GM19468 (cell line): ENCODE measurements at regions not wholly inside any gene's neighbourhood (a gene's known extent, or its start where the extent isn't known, plus 50 kb on each side); places are given as distances from the start of the nearest gene placed in this dataset.
A peak's percentile ranks its signal among the peaks of the same experiment; 100 is the strongest.
"Not testable (repeated sequence)": the region's sequence is repeated elsewhere in the genome, so short reads cannot be mapped to it uniquely, and the experiment has no call there.

Source experiments
- ATAC-seq: cut with Tn5 transposase; IDR thresholded peaks from one replicate; pipeline ENCODE4 v1.9.1; 2021; ENCODE audit warnings: mild to moderate bottlenecking, moderate library complexity, moderate number of reproducible peaks; ENCODE audit not compliant: unreplicated experiment; ENCODE audit errors: extremely low read depth

GRCh38 chr13:65966991-65967451 lies 1263.1 kb downstream of the PCDH9 start:
- no peak for ATAC-seq

DNA sequence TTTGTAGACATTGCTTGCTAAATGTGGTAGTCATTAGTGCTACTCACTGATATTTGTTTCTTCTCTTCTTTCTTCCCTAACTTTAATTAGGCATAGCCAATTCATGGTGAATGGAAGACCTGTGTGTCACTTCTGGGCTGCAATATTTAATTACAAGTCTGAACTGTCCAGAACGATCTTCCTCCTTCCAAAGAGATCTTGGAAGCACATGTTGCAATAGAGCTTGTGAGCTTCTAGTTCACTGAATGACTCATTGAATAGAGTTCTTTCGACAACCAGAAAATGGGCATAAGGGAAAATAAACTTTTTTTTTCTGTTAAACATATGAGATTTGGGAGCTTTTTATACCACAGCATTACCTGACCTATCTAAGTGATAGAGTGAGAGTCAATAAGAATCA lies 1264.6 kb downstream of the PCDH9 start:
- ATAC-seq = no peak

- ATAC-seq = no peak
Measured at GRCh38 chr13:65964672-65965071, 1265.5 kb downstream of the PCDH9 start.

DNA sequence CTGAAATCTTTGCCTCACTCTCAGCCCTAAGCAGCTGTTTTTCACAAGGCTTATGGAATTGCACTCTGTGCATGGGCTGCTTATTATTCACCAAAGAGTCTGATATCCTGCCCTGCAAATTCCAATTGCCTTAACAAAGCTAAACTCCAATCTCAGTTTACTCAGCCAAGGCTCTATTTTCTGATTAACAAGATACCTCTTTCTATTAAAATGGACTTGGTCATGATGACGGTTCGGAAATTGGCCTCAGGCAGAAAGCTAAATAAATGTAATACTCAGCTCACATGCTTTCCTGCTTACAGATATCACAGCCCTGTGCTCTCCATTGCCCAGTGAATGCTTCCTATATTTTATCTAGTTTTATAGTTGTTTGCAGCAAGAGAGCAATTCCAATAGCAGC lies 1270.8 kb downstream of the PCDH9 start:
- ATAC-seq = no peak

DNA sequence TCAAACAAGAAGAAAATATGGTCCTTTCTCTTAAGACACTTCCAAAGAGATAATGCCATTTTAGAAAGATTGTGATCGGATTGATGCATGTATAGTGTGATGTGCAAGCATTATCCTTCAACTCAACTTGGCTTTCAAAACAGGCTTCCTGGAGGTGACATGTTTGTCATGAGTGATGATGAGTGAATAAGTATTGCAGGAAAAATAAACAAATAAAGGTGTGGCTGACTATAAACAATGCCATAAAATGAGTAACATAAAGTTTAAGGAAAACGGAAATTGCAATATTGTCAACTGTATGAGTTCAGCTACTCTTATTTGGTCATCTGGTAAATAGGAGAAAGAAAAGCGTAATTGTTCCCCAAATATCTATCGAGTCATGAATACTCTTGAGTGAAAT lies 1283.7 kb downstream of the PCDH9 start:
- no peak for ATAC-seq

GRCh38 chr13:65943708-65944107 lies 1286.4 kb downstream of the PCDH9 start:
- no peak for ATAC-seq

GRCh38 chr13:65943024-65943423 lies 1287.1 kb downstream of the PCDH9 start:
- ATAC-seq = no peak

GRCh38 chr13:65940720-65941119 lies 1289.4 kb downstream of the PCDH9 start:
- no peak for ATAC-seq

GRCh38 chr13:65937251-65937650 lies 1292.9 kb downstream of the PCDH9 start:
- no peak for ATAC-seq

DNA sequence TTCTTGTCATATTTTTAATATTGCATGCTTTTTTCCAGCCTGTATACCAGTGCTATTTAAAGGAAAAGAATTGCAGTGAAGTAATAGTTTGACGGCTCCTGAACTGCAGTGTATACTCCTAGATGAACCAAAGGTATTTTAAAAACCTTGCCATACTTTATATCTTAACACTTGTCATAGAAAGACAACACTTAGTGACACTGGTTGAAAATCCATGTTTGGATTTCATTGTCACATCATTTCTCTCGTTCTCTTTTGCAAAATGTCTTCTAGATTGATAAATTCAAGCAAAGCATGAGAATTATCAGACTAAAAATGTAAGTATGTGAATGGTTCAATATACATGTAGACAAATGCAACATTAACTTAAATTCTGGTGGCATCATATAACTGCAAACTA lies 1293.9 kb downstream of the PCDH9 start:
- ATAC-seq = no peak

- no peak for ATAC-seq
Measured at GRCh38 chr13:65932587-65933239, 1297.4 kb downstream of the PCDH9 start.

DNA sequence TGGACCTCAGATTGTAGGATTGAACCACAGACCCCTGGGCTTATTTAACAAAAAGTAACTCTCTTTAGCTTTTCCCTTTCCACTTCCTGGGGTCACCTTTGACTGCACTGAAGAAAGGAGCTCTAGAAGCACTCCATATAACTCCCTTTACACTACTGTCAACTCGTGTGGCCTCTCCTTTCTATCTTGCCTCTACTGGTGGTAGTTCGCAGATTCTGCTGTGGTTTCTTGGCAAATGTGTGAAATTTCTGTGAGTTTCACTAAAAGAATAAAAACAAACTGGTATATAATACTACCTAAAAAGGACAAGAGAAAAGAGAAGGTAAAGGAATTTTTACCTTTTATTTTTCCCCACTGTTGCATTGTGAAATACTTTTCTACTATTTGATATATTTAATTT lies 1298.1 kb downstream of the PCDH9 start:
- ATAC-seq = no peak

DNA sequence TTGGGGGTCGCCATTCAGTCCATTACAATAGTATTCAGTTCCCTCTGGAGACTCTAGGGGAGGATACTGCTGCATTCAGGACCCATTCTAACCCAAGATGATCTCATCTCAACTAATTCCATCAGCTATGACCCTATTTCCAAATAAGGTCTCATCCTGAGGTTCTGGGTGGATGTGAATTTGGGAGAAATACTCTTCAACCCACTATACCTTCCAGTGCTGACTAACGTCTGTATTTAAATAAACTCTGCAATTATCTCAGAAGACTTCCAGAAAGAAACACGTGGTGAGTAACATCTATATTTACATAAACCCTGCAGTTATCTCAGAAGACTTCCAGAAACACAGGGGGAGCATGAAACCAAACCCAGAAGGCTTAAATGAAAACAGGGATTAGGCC lies 1300.7 kb downstream of the PCDH9 start:
- ATAC-seq = no peak

GRCh38 chr13:65926750-65927171 lies 1303.4 kb downstream of the PCDH9 start:
- ATAC-seq = peak; percentile 34

DNA sequence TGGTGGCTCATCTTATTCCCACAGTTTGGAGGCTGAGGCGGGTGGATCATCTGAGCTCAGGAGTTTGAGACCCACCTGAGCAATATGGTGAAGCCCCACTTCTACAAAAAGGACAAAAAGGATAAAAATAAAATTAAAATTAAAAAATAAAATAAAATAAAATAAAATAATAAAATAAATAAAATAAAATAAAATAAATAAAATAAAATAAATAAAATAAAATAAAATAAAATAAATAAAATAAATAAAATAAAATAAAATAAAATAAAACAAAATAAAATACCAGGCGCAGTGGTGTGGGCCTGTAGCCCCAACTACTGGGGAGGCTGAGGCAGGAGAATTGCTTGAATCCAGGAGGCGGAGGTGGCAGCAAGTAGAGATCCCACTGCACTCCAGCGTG lies 1307.3 kb downstream of the PCDH9 start:
- ATAC-seq = not testable (repeated sequence)

GRCh38 chr13:65921933-65922332 lies 1308.2 kb downstream of the PCDH9 start:
- no peak for ATAC-seq

- no peak for ATAC-seq
Measured at GRCh38 chr13:65917731-65918130, 1312.4 kb downstream of the PCDH9 start.

- ATAC-seq = no peak
Measured at GRCh38 chr13:65915195-65915594, 1314.9 kb downstream of the PCDH9 start.

GRCh38 chr13:65914716-65915115 lies 1315.4 kb downstream of the PCDH9 start:
- ATAC-seq = no peak

- no peak for ATAC-seq
Measured at GRCh38 chr13:65913173-65913572, 1317.0 kb downstream of the PCDH9 start.

DNA sequence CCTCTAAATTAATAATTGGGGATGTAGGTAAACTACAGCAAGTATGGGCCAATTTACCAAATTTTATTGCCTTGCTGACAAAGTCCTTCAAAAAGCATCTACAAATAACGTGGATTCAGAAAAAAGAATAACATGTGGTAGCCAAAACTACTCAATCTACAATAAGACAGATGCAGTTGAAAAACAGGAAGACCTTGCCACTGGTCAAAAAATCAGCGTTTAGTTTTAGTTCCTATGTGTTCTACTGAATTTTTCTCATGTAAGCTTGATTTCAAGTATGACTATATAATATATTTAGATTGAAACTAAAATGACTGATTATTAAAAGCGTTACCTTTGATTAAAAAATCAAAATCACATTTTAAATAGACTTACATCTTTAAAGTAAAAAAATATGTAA lies 1317.6 kb downstream of the PCDH9 start:
- no peak for ATAC-seq

DNA sequence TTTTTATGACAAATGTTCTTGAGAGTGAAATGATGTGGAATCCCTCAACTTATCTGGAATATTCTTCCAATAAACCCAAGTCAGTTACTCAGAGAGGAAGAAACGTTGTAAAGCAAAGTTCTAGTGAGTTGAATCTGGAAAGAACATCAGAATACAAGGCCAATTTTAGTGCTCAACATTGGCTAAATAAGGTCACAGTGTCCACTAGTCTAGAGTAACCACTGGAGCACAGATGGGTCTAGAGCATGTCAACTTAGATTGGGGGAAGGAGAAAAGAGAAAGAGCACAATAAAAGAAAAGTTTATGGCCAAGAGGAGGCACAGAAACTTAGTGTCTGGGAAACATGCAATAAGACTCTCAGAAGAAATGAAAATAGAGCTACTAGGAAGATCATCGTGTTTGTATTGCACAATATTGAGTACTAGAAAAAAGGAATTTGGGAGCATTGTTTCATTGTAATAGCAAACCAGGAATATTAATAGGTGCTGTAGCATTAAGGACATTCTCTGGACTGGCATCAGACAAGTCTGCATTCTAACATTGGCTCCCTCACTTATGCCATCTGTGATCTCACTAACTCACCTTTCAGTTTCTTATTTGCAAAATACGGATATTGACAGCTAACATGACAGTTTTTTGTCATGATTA lies 1318.5 kb downstream of the PCDH9 start:
- ATAC-seq = no peak
